ENCODE measurements at regions not wholly inside any gene's neighbourhood (a gene's known extent, or its start where the extent isn't known, plus 50 kb on each side); places are given as distances from the start of the nearest gene placed in this dataset.

DNA sequence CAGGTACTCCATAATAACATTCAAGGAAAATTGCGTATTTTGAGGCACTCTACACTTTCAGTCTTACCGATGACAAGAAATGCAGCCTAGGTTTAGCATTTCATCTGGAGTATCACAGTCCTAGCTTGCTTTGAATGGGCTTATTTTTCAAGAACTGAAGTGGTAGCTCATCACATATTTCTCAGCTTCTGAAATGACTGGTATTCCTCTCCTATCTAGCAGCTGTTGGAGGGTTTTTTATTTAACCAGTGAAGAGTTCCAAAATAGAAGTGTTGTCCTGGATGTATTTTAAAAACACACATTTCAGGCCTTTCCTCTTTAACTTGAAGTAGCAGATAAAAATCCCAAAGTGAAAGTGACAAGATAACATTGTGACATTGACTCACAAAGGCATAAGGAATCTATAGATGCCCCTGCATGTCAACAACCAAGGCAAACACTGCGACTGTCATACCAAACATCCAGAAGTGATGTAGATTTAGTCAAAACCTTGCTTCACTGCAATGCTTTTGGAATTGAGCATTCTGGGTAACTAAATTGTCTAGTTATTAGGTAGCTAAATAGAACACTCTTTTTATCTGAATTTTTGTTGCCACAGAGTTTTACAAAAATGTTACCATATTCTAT, 182.2 kb upstream of the FBXO33 start:
- ChIA-PET POLR2A (no interaction called here), CTCF (no interaction called here)
- no peak overlapping the region for H3K27ac ChIP-seq (ENCODE audit: low read length)
- in situ Hi-C loops (cut with HindIII; ENCODE audit: low pct_unique_long_range_greater_than_20kb, low sequenced_read_pairs) = no loop called here
- H3K27me3 ChIP-seq (ENCODE audit: control insufficient read depth, insufficient read depth, low read length) = no peaks in the 10 kb centered on the region
- no peaks in the 10 kb centered on the region for H3K36me3 ChIP-seq (ENCODE audit: control insufficient read depth, insufficient read depth, low read length)
- no peaks in the 10 kb centered on the region for H3K4me1 ChIP-seq (ENCODE audit: control insufficient read depth, insufficient read depth, low read length)
- intact Hi-C loops (cut with micrococcal nuclease; ENCODE audit: unreplicated experiment) = no loop called here
- TF ChIP-seq POLR2AphosphoS5 (IDR thresholded peaks at IDR 0.05; ENCODE audit: low read depth, low read length) = no peak
- TF ChIP-seq, protein P1, sequence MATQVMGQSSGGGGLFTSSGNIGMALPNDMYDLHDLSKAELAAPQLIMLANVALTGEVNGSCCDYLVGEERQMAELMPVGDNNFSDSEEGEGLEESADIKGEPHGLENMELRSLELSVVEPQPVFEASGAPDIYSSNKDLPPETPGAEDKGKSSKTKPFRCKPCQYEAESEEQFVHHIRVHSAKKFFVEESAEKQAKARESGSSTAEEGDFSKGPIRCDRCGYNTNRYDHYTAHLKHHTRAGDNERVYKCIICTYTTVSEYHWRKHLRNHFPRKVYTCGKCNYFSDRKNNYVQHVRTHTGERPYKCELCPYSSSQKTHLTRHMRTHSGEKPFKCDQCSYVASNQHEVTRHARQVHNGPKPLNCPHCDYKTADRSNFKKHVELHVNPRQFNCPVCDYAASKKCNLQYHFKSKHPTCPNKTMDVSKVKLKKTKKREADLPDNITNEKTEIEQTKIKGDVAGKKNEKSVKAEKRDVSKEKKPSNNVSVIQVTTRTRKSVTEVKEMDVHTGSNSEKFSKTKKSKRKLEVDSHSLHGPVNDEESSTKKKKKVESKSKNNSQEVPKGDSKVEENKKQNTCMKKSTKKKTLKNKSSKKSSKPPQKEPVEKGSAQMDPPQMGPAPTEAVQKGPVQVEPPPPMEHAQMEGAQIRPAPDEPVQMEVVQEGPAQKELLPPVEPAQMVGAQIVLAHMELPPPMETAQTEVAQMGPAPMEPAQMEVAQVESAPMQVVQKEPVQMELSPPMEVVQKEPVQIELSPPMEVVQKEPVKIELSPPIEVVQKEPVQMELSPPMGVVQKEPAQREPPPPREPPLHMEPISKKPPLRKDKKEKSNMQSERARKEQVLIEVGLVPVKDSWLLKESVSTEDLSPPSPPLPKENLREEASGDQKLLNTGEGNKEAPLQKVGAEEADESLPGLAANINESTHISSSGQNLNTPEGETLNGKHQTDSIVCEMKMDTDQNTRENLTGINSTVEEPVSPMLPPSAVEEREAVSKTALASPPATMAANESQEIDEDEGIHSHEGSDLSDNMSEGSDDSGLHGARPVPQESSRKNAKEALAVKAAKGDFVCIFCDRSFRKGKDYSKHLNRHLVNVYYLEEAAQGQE (IDR thresholded peaks at IDR 0.05; ENCODE audit: insufficient read depth in 1 of 2, low read depth in 2 of 2, low read length in 1 of 2) = no peak
- TF ChIP-seq TCF7L2 (IDR thresholded peaks at IDR 0.05; ENCODE audit: low read depth, low read length) = no peak
- TF ChIP-seq, protein P2, sequence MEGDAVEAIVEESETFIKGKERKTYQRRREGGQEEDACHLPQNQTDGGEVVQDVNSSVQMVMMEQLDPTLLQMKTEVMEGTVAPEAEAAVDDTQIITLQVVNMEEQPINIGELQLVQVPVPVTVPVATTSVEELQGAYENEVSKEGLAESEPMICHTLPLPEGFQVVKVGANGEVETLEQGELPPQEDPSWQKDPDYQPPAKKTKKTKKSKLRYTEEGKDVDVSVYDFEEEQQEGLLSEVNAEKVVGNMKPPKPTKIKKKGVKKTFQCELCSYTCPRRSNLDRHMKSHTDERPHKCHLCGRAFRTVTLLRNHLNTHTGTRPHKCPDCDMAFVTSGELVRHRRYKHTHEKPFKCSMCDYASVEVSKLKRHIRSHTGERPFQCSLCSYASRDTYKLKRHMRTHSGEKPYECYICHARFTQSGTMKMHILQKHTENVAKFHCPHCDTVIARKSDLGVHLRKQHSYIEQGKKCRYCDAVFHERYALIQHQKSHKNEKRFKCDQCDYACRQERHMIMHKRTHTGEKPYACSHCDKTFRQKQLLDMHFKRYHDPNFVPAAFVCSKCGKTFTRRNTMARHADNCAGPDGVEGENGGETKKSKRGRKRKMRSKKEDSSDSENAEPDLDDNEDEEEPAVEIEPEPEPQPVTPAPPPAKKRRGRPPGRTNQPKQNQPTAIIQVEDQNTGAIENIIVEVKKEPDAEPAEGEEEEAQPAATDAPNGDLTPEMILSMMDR (IDR thresholded peaks at IDR 0.05) = no peak
- no peak for TF ChIP-seq SIN3A (IDR thresholded peaks at IDR 0.05; ENCODE audit: borderline replicate concordance, insufficient read depth, low read depth, low read length)
- H3K4me3 ChIP-seq (ENCODE audit: low read depth in 2 of 2, low read length in 2 of 2) = no peak overlapping the region
- BruUV-seq (replicated peaks) = no TSS peak
- no peaks in the 10 kb centered on the region for H3K9me3 ChIP-seq (ENCODE audit: control insufficient read depth, insufficient read depth, low read depth, low read length)
- DNase-seq (ENCODE audit: low read depth, low spot score) (no peak), ATAC-seq (no peak)

DNA sequence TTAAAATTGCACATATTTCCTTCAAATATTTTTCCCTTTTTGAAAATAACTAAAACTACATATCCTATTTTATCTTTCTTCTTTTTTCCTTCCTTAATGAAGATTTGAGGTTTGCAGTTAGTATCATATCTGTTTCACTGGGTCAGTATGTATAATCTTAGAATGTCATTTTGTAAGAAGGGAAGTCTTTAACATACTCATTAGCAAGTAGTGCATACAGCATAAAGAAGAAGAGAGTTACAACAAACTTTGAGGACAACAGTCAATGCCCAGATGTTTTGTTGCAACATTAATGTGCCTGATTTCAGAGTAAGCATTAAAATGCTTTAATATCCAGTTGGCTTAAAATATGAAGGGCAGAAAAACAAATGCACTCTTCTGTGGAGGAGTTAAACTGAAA, 176.9 kb upstream of the FBXO33 start:
- TF ChIP-seq, protein P2 (IDR thresholded peaks at IDR 0.05) = no peak
- TF ChIP-seq SIN3A (IDR thresholded peaks at IDR 0.05; ENCODE audit: borderline replicate concordance, insufficient read depth, low read depth, low read length) (no peak), TCF7L2 (IDR thresholded peaks at IDR 0.05; ENCODE audit: low read depth, low read length) (no peak), POLR2AphosphoS5 (IDR thresholded peaks at IDR 0.05; ENCODE audit: low read depth, low read length) (no peak)
- TF ChIP-seq, protein P1 (IDR thresholded peaks at IDR 0.05; ENCODE audit: insufficient read depth in 1 of 2, low read depth in 2 of 2, low read length in 1 of 2) = no peak
- DNase-seq (ENCODE audit: low read depth, low spot score) (no peak), ATAC-seq (no peak)
- Histone ChIP-seq H3K27ac (ENCODE audit: low read length) (no peak overlapping the region), H3K4me1 (ENCODE audit: control insufficient read depth, insufficient read depth, low read length) (no peaks in the 10 kb centered on the region), H3K36me3 (ENCODE audit: control insufficient read depth, insufficient read depth, low read length) (no peaks in the 10 kb centered on the region), H3K9me3 (ENCODE audit: control insufficient read depth, insufficient read depth, low read depth, low read length) (no peaks in the 10 kb centered on the region), H3K27me3 (ENCODE audit: control insufficient read depth, insufficient read depth, low read length) (no peaks in the 10 kb centered on the region), H3K4me3 (ENCODE audit: low read depth in 2 of 2, low read length in 2 of 2) (no peak overlapping the region)
- in situ Hi-C loops (cut with HindIII; ENCODE audit: low pct_unique_long_range_greater_than_20kb, low sequenced_read_pairs) (no loop called here), intact Hi-C loops (cut with micrococcal nuclease; ENCODE audit: unreplicated experiment) (no loop called here)
- POLR2A ChIA-PET = no interaction called here
- BruUV-seq (replicated peaks) = no TSS peak
- CTCF ChIA-PET = no interaction called here

Measured in Panc1 (cell line).